HG02870 (cell line): ENCODE measurements at regions not wholly inside any gene's neighbourhood (a gene's known extent, or its start where the extent isn't known, plus 50 kb on each side); places are given as distances from the start of the nearest gene placed in this dataset.
"Not testable (repeated sequence)": the region's sequence is repeated elsewhere in the genome, so short reads cannot be mapped to it uniquely, and the experiment has no call there.

Source experiments
- ATAC-seq: cut with Tn5 transposase; IDR thresholded peaks from one replicate; pipeline ENCODE4 v1.9.1; 2021; ENCODE audit warnings: mild to moderate bottlenecking, moderate library complexity; ENCODE audit not compliant: unreplicated experiment

GRCh38 chr2:38484957-38485356 lies 107.9 kb upstream of the ATL2 start:
- no peak for ATAC-seq

GRCh38 chr2:38483776-38484501 lies 106.9 kb upstream of the ATL2 start:
- ATAC-seq = no peak

- ATAC-seq = not testable (repeated sequence)
These were observed 105.6 kb upstream of the ATL2 start for GRCh38 chr2:38482710-38483109.

- ATAC-seq = no peak
These were observed 103.5 kb upstream of the ATL2 start for GRCh38 chr2:38480617-38481016.

- no peak for ATAC-seq
These were observed 99.9 kb upstream of the ATL2 start for GRCh38 chr2:38477006-38477405.

GRCh38 chr2:38475567-38475881 lies 98.5 kb upstream of the ATL2 start:
- ATAC-seq = no peak

GRCh38 chr2:38474715-38475566 lies 97.9 kb upstream of the ATL2 start:
- ATAC-seq = no peak

- ATAC-seq = no peak
These were observed 97.0 kb upstream of the ATL2 start for GRCh38 chr2:38474021-38474456.

GRCh38 chr2:38473333-38474005 lies 96.4 kb upstream of the ATL2 start:
- ATAC-seq = no peak

- ATAC-seq = no peak
These were observed 93.0 kb upstream of the ATL2 start for GRCh38 chr2:38470115-38470514.

GRCh38 chr2:38467768-38468455 lies 90.8 kb upstream of the ATL2 start:
- ATAC-seq = no peak

GRCh38 chr2:38466876-38467767 lies 90.0 kb upstream of the ATL2 start:
- ATAC-seq = no peak

- no peak for ATAC-seq
These were observed 89.3 kb upstream of the ATL2 start for GRCh38 chr2:38466409-38466808.

- no peak for ATAC-seq
These were observed 88.7 kb upstream of the ATL2 start for GRCh38 chr2:38465789-38466127.

GRCh38 chr2:38464971-38465788 lies 88.1 kb upstream of the ATL2 start:
- ATAC-seq = no peak

- ATAC-seq = no peak
These were observed 86.7 kb upstream of the ATL2 start for GRCh38 chr2:38463752-38464151.

- no peak for ATAC-seq
These were observed 85.1 kb upstream of the ATL2 start for GRCh38 chr2:38462121-38462661.

GRCh38 chr2:38461470-38461869 lies 84.4 kb upstream of the ATL2 start:
- ATAC-seq = no peak

- ATAC-seq = no peak
These were observed 83.2 kb upstream of the ATL2 start for GRCh38 chr2:38460313-38460712.
